Effector memory CD4-positive, alpha-beta T cell (primary cell): ENCODE measurements at regions not wholly inside any gene's neighbourhood (a gene's known extent, or its start where the extent isn't known, plus 50 kb on each side); places are given as distances from the start of the nearest gene placed in this dataset.

Source experiments
- DNase-seq, 3 donors: peaks; one replicate each; pipeline ENCODE4 v3.0.0-alpha.2; 2020
- H3K27ac ChIP-seq: 2 replicates; pipeline ENCODE4 v1.7.0; 2013; ENCODE audit warnings: mild to moderate bottlenecking, low read length, moderate library complexity; ENCODE audit not compliant: insufficient read depth, poor library complexity, severe bottlenecking
- H3K27me3 ChIP-seq: replicated peaks from 2 replicates; pipeline ENCODE4 v1.7.0; 2013; ENCODE audit warnings: mild to moderate bottlenecking, low read length; ENCODE audit not compliant: insufficient read depth, control insufficient read depth, poor library complexity, severe bottlenecking
- H3K36me3 ChIP-seq: 2 replicates; pipeline ENCODE4 v1.7.0; 2013; ENCODE audit warnings: mild to moderate bottlenecking, low read length, moderate library complexity; ENCODE audit not compliant: control insufficient read depth, insufficient read depth
- H3K4me1 ChIP-seq: 2 replicates; pipeline ENCODE4 v1.7.0; 2013; ENCODE audit warnings: low read length, mild to moderate bottlenecking; ENCODE audit not compliant: control insufficient read depth, insufficient read depth, poor library complexity, severe bottlenecking
- H3K4me3 ChIP-seq: 2 replicates; pipeline ENCODE4 v1.7.0; 2013; ENCODE audit warnings: low read length, low read depth, mild to moderate bottlenecking; ENCODE audit not compliant: insufficient read depth, poor library complexity, severe bottlenecking
- H3K9me3 ChIP-seq: 2 replicates; pipeline ENCODE4 v1.7.0; 2013; ENCODE audit warnings: mild to moderate bottlenecking, low read length, moderate library complexity; ENCODE audit not compliant: control insufficient read depth

- no peak for DNase-seq
- Histone ChIP-seq H3K4me1 (no peaks in the 10 kb centered on the region), H3K36me3 (no peaks in the 10 kb centered on the region), H3K27ac (no peak overlapping the region), H3K9me3 (peaks cover 7% of the 10 kb centered on the region), H3K27me3 (no peaks in the 10 kb centered on the region), H3K4me3 (no peak overlapping the region)
Measured at GRCh38 chr11:45061641-45062040, 84.8 kb upstream of the PRDM11 start.

DNA sequence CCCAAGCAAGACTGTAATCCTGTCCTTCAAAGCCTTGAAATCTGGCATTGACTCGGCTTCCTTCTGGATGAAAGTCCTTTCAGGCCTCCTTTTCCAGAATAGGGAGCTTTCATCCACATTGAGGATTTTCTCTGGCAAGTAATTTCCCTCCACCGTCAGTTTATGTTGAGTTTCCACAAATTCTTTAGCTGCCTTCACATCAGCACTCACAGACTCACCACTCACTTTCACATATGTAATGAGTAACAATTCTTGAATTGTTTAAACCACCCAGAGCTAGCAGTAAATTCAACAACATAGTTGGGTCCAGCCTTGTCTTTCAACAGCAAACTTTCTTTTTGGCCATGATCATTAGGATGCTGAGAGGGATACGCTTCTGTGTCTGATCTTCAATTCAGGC, 84.3 kb upstream of the PRDM11 start:
- Histone ChIP-seq H3K4me1 (no peaks in the 10 kb centered on the region), H3K9me3 (peaks cover 7% of the 10 kb centered on the region), H3K27me3 (no peaks in the 10 kb centered on the region), H3K36me3 (no peaks in the 10 kb centered on the region), H3K27ac (no peak overlapping the region), H3K4me3 (no peak overlapping the region)
- DNase-seq: no peak

GRCh38 chr11:45062974-45063635, 83.3 kb upstream of the PRDM11 start:
- Histone ChIP-seq H3K27me3 (no peaks in the 10 kb centered on the region), H3K4me1 (no peaks in the 10 kb centered on the region), H3K4me3 (no peak overlapping the region), H3K9me3 (peaks cover 7% of the 10 kb centered on the region), H3K36me3 (no peaks in the 10 kb centered on the region), H3K27ac (no peak overlapping the region)
- DNase-seq: no peak

- DNase-seq: no peak
- no peak overlapping the region for H3K27ac ChIP-seq
- peaks cover 7% of the 10 kb centered on the region for H3K9me3 ChIP-seq
- H3K36me3 ChIP-seq: no peaks in the 10 kb centered on the region
- H3K4me3 ChIP-seq: no peak overlapping the region
- no peaks in the 10 kb centered on the region for H3K27me3 ChIP-seq
- H3K4me1 ChIP-seq: no peaks in the 10 kb centered on the region
Measured at GRCh38 chr11:45063669-45064068, 82.8 kb upstream of the PRDM11 start.

DNA sequence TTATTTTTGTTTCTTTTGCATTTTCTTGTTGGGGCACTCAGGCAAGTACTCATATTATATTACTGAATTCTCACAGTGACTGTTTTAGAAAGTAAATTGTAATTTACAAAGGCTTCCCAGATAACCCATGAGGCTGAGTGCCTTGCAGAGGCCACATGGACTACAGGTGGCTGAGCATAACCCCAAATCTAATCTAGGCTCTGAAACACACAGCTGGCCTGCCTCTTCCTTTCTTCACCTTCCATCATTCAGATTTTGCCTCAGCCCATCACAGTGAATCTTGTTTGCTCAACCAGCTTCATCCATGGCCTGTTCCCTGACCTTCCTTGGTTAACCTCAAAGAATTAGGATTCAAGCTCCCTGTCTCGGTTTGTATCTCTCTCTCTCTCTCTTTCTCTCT, 78.5 kb upstream of the PRDM11 start:
- no peak for DNase-seq
- no peaks in the 10 kb centered on the region for H3K4me1 ChIP-seq
- H3K9me3 ChIP-seq: peaks cover 6% of the 10 kb centered on the region
- no peaks in the 10 kb centered on the region for H3K36me3 ChIP-seq
- no peak overlapping the region for H3K4me3 ChIP-seq
- no peaks in the 10 kb centered on the region for H3K27me3 ChIP-seq
- no peak overlapping the region for H3K27ac ChIP-seq

- H3K4me1 ChIP-seq: no peaks in the 10 kb centered on the region
- no peaks in the 10 kb centered on the region for H3K9me3 ChIP-seq
- H3K27me3 ChIP-seq: no peaks in the 10 kb centered on the region
- H3K4me3 ChIP-seq: no peak overlapping the region
- no peaks in the 10 kb centered on the region for H3K36me3 ChIP-seq
- H3K27ac ChIP-seq: no peak overlapping the region
- no peak for DNase-seq
Measured at GRCh38 chr11:45071232-45071631, 75.2 kb upstream of the PRDM11 start.

- no peaks in the 10 kb centered on the region for H3K4me1 ChIP-seq
- no peaks in the 10 kb centered on the region for H3K27me3 ChIP-seq
- H3K9me3 ChIP-seq: no peaks in the 10 kb centered on the region
- no peaks in the 10 kb centered on the region for H3K36me3 ChIP-seq
- H3K27ac ChIP-seq: no peak overlapping the region
- no peak overlapping the region for H3K4me3 ChIP-seq
- no peak for DNase-seq
Measured at GRCh38 chr11:45073685-45074141, 72.7 kb upstream of the PRDM11 start.

GRCh38 chr11:45075519-45075918, 70.9 kb upstream of the PRDM11 start:
- Histone ChIP-seq H3K9me3 (no peaks in the 10 kb centered on the region), H3K4me3 (no peak overlapping the region), H3K27ac (no peak overlapping the region), H3K27me3 (no peaks in the 10 kb centered on the region), H3K36me3 (no peaks in the 10 kb centered on the region), H3K4me1 (peaks cover 18% of the 10 kb centered on the region)
- no peak for DNase-seq

GRCh38 chr11:45075952-45076351, 70.5 kb upstream of the PRDM11 start:
- Histone ChIP-seq H3K27me3 (no peaks in the 10 kb centered on the region), H3K4me1 (peaks cover 22% of the 10 kb centered on the region), H3K9me3 (no peaks in the 10 kb centered on the region), H3K36me3 (no peaks in the 10 kb centered on the region), H3K27ac (no peak overlapping the region), H3K4me3 (no peak overlapping the region)
- DNase-seq: no peak

DNA sequence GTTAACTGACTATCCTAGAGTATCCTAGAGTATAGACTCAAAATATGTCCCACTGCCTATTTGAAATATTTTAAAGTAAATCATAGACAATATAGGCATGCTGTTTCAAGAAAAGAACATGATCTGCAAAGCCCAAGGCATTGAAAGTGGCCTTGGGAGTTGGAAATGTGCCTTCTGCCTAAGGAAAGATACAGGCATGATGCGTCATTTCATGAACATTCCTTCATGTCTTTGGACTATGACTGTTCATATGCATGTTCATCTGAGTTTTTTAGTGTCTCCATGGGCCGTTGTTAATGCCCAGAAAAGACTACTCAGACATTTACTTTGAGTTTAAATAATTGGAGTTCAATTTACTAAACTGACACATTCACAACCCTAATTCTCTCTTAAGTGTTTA, 69.7 kb upstream of the PRDM11 start:
- Histone ChIP-seq H3K27me3 (no peaks in the 10 kb centered on the region), H3K4me1 (peaks cover 26% of the 10 kb centered on the region), H3K4me3 (no peak overlapping the region), H3K36me3 (no peaks in the 10 kb centered on the region), H3K9me3 (no peaks in the 10 kb centered on the region), H3K27ac (no peak overlapping the region)
- no peak for DNase-seq
